Sciatic nerve (tissue), 2 donors: ENCODE measurements at regions not wholly inside any gene's neighbourhood (a gene's known extent, or its start where the extent isn't known, plus 50 kb on each side); places are given as distances from the start of the nearest gene placed in this dataset.

Source experiments
- ATAC-seq: fragments of 200-7000 bp; cut with Tn5 transposase; one replicate; pipeline ENCODE4 v1.9.1; 2020; ENCODE audit warnings: mild to moderate bottlenecking, moderate library complexity
- DNase-seq: peaks from one replicate; pipeline ENCODE4 v3.0.0-alpha.2; 2020; ENCODE audit warnings: low spot score
- intact Hi-C: fragments of 100-400 bp; cut with DNase I; formaldehyde crosslinking; loops from one replicate; pipeline ENCODE4 v1.14.2; 2022
- donor health status: DM: no; HTN: no; CAD: no.
- donor health status: DM: no; HTN: no; CAD: no.

- no peak for DNase-seq
- intact Hi-C loops: no loop called here
- no peak for ATAC-seq
Measured at GRCh38 chr13:33940256-33940655, 122.3 kb downstream of the RFC3 start.

- no peak for DNase-seq
- no peak for ATAC-seq
- intact Hi-C loops: no loop called here
Measured at GRCh38 chr13:33940898-33941297, 122.9 kb downstream of the RFC3 start.

DNA sequence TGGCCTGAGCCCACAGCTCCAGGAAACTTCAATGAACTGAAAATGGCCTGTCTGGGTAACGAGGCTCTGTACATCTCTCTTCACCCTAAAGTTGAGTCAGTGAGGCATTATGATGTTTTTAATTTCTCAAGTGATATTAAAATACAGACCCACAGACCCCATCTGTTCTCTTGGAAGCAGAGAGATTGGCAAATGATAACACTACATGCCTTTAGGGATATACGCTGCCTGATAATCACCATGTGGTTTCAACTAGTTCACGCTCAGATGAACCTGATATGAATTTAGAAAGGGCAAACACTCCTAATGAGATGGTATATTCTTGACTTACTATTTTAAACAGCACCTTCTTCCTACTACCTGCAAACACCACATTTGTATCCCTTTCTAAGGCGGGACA is 127.5 kb downstream of the RFC3 start:
- intact Hi-C loops: no loop called here
- DNase-seq (no peak), ATAC-seq (no peak)

- ATAC-seq: peak; percentile 51
- intact Hi-C loops: no loop called here
Measured at GRCh38 chr13:33953203-33953602, 135.3 kb downstream of the RFC3 start.

DNA sequence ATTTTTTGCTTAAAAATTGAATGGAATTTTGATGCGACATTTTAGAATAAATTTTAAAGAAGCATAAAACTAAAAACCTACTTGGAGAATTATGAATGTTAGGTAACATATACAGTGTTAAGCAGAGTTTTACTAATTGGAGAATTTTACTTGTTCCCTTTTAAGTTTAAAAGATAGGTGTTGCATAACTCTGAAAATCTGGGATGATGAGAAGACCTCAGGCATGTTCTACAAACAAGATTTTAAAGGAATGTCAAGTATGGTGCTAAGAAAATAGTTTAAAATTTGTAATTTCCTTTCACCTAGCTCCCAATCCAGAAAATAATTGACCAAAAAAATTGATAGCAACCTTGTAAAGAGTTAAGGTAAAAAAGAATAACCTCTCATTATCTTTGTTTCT is 135.8 kb downstream of the RFC3 start:
- intact Hi-C loops: no loop called here
- DNase-seq: no peak
- no peak for ATAC-seq

More at GRCh38 chr13:33953203-33953602, 135.3 kb downstream of the RFC3 start:
- DNase-seq: no peak

DNA sequence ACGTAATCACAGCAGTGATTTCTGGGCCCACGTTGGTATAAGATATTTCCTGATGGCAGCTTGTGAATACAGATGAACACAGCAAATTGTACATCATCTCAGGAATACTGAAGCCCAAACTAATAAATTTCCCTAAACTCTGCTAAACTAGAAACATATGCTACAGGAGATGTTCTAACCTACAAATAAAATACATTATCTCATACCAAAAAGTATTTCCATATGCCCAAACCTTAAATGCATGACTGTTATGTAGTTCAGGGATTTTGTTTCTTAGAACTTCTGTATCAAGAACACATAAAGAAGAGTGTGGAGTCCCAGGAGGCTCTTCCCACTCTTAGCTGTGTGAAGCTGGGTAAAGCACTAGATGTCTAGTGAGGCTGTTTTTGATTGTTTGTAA is 138.4 kb downstream of the RFC3 start:
- no peak for DNase-seq
- ATAC-seq: no peak
- intact Hi-C loops: no loop called here

DNA sequence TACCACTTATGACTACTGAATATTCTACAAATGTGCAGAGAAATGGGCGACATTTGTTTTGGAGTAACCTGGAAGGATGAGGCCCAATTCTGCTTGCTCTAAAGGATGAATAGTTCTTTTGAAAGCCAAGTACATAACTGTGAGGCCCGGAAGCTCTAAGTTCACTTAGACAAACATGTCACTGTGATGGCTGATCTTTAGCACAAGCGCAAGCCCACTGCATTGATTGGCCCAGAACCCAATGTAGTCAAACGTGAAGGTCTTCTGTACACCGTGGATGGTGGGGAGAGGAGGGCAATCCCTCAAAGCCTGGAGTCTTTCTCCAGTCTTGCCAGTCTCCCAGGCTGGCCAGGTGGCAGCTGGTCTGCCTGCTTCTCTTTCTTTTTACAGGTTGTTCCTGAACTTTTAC is 139.6 kb downstream of the RFC3 start:
- ATAC-seq (no peak), DNase-seq (no peak)
- intact Hi-C loops: no loop called here

GRCh38 chr13:33958964-33959363 is 141.0 kb downstream of the RFC3 start:
- no peak for DNase-seq

GRCh38 chr13:33963134-33963533 is 145.2 kb downstream of the RFC3 start:
- DNase-seq: no peak
- intact Hi-C loops: no loop called here
- ATAC-seq: no peak

More at GRCh38 chr13:33958964-33959363, 141.0 kb downstream of the RFC3 start:
- intact Hi-C loops: no loop called here
- no peak for ATAC-seq

GRCh38 chr13:33963895-33964294 is 145.9 kb downstream of the RFC3 start:
- DNase-seq (no peak), ATAC-seq (no peak)
- intact Hi-C loops: no loop called here

DNA sequence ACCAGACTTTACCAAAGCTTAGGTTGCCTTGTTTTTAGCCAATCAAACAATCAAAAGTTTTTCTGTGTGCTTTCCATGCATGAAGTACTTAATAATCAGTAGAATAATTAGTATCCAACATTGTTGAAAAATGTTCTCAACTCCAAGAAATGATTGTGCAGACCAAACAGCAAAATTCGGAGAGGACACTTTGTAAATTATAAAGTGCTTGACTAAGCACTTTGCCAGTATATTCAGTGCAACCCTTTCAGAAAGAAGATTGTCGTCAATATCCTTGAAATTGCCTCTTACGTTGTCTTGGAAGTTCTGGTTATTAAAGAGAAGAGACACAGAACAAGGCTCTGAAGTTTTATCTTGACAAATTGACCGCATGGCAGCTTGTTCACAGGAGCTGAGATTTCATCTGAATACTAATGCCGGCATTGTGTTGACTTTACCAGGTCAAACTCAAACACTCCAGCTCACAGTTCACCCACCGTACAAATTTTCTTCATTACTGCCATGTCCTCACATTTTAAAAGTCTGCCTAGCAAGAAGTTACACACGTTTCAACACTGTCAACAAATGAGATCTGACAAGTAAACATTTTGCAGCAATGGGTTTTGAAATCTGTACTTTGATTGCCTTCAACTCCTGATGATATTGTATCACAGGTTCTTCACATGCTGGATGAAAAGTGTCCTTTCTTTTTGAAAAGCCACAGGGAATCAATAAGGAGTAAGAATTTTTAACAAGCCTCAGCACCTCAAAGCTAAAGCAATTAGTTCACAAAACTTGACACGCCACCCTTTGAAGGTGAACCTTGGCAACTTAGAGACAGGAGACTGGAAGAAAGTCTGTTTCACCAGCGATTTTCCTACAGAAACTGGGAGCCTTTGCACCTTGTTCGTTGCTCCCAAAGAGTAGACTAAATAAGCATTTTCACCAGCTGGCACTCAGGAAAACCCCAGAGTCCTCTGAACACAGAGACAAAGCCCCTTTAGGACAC is 150.9 kb downstream of the RFC3 start:
- DNase-seq (no peak), ATAC-seq (no peak)
- intact Hi-C loops: no loop called here

DNA sequence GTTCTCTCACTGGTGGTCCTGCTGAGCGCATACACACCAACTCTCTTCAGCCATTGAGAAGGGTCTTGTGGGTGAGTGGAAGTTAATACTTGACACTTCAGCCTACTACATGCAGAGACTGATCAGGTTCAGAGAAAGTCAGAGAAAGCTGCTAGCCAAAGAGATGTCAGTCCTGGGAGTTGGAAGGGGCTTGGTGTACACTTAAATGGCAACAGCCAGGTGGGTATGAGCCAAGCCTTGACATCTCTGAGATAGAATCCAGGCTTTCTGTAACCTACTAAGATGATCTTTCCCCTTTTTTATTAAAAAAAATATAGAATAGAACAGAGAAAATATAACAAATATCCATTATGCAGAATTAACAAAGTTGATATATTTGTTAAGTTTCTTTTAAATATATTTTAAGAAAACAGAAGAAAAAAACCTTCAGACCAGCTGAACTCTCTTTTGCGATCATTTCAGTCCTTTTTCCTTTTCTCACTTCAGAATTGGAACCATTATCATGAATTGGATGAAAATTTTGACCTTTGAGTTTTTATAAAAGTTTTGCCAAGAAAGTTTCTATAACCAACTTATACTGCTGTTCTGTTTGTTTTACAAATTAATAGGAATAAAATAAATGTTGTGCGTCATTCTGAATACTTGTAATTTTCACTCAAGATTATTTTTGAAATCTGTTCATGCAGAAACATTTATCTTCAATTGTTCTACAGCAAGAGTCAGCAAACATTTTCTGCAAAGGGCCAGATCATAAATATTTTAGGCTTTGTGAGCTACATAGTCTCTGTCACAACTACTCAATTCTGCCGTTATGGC is 153.0 kb downstream of the RFC3 start:
- ATAC-seq: no peak
- intact Hi-C loops: no loop called here

DNA sequence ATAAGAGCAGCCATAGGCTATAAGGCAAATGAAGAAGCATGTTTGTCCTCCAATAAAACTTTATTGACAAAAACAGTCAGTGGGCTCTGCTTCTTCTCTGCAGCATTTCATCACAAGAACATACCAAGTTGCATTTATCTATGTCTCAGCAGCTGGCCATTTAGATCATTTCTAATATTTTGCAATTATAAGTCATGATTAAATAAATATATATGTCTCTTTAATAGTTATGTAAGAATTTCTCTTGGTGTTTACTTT is 153.5 kb downstream of the RFC3 start:
- intact Hi-C loops: no loop called here
- DNase-seq (no peak), ATAC-seq (no peak)

More for the DNA sequence above, 153.0 kb downstream of the RFC3 start:
- no peak for DNase-seq

DNA sequence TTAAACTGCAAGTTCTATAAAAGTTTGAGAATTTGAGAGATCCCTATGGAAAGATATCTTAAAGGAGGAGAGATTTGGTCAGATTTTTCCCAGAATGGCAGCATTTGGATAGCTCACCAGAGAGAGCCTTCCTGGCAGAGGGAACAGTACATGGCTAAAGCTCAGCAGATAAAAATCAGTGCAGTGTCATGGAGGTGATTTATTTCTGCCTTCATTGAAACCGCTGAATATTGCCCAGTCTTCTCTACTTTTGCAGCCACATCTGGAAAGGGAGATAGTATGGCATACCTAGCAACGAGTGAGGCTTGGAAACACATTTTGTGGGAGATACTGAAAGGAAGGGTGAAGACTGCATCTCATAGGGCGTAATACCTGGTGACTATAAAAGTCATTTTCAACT is 155.2 kb downstream of the RFC3 start:
- DNase-seq (no peak), ATAC-seq (no peak)
- intact Hi-C loops: no loop called here

DNA sequence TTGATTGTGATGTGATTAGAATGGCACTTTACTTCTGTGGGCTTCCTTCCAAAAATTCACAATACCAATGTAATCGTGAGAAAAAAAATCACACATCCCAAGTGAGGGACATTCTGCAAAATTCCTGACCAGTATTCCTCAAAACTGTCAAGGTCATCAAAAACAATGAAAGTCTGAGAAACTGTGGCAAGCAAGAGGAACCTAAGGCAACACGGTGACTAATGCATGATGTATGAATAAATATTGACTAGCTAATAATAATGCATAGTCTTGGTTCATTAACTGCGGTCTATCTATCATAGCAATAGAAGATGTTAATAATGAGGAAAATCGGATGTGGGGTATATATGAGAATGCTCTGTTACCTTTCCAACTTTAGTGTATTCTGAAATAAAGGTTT is 159.0 kb downstream of the RFC3 start:
- DNase-seq (no peak), ATAC-seq (no peak)
- intact Hi-C loops: no loop called here

DNA sequence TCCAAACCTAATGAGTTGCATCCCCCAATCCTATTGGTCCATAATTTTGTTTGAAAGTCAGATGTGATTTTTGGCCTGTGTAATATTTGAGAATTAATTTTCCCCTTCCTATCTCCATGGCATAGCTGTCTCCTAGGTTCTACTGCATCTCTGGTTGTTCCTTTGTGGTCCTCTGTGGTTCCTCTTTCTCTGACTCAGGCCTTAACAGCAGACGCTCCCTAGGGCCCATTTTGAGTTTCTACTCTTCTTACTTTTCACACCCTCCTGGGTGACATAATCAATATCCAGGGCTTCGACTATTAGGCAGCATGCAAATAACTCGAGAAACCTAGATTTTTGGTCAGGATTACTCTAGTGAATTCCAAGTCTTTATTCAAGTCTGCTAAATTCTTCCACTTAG is 160.7 kb downstream of the RFC3 start:
- no peak for ATAC-seq
- no peak for DNase-seq
- intact Hi-C loops: no loop called here

DNA sequence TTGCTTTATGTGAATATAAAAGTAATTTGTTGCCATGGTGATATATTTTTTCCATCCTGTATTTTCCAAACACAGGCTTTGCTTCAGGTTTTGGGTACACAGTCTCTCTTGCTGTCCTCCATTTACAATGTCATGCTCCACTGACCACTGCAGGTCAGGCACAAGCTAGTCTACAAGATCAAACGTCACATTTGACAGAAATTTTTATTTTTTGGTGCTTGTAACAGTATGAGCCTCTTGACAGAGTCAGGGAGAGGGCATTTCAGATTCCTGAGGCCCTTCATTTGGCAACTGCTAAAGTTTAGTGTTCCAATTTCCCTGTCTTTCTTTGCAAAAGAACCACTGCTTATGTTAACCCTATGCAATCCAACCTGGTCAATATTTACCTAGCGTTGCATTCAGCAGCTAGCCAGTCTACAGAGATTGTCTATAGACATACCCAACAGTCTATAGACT is 175.0 kb downstream of the RFC3 start:
- no peak for DNase-seq
- no peak for ATAC-seq
- intact Hi-C loops: no loop called here

DNA sequence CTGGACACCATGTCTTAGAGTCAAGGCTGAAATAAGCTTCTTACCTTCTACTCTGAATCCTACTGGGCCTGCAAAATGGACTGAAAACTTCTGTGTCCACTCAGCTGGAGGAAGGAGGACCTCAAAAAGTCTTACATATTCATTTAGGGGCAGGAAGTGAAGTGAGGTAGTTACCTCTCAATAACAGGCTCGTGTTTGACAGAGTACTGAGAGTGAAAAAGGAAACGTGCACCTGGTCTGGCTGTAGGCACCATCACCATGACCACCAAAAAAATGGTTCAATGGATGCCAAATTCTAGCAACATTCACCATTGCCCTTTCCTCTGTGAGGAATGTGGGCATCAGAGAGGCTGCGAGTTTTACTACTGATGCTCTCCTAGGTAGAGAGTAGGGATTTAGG is 176.2 kb downstream of the RFC3 start:
- intact Hi-C loops: no loop called here
- DNase-seq (no peak), ATAC-seq (no peak)

- intact Hi-C loops: no loop called here
- DNase-seq (no peak), ATAC-seq (no peak)
Measured at GRCh38 chr13:33994826-33995502, 177.0 kb downstream of the RFC3 start.

GRCh38 chr13:33996636-33997035 is 178.7 kb downstream of the RFC3 start:
- no peak for DNase-seq
- intact Hi-C loops: no loop called here
- ATAC-seq: no peak
